WTC11 (cell line): ENCODE measurements at regions not wholly inside any gene's neighbourhood (a gene's known extent, or its start where the extent isn't known, plus 50 kb on each side); places are given as distances from the start of the nearest gene placed in this dataset.

ENCODE experiments used
- ATAC-seq: fragments of 200-7000 bp; cut with Tn5 transposase; 2 replicates; pipeline ENCODE4 v1.10.0; 2021; ENCODE audit warnings: mild to moderate bottlenecking, moderate library complexity
- CTCF ChIA-PET: fragments of 300-600 bp; sonication (Branson Sonifier 250); formaldehyde crosslinking; loops from one replicate; lab custom pipeline; 2021; ENCODE audit warnings: antibody characterized with exemption; lab: Charles Lee
- POLR2A ChIA-PET: fragments of 350-600 bp; sonication (Branson Sonifier 250); formaldehyde crosslinking; loops from one replicate; lab custom pipeline; 2021; ENCODE audit warnings: antibody characterized with exemption; lab: Charles Lee
- DNase-seq: peaks from one replicate; pipeline ENCODE4 v3.0.0; 2021; ENCODE audit warnings: low spot score
- H3K27ac Mint-ChIP-seq: 2 replicates; pipeline ENCODE4 v1.8.0; 2021; ENCODE audit warnings: mixed read lengths
- H3K27me3 Mint-ChIP-seq: 2 replicates; pipeline ENCODE4 v1.8.0; 2021; ENCODE audit warnings: low read depth, mild to moderate bottlenecking, moderate library complexity, mixed read lengths
- H3K36me3 Mint-ChIP-seq: 2 replicates; pipeline ENCODE4 v1.8.0; 2021; ENCODE audit warnings: mixed read lengths
- H3K4me1 Mint-ChIP-seq: 2 replicates; pipeline ENCODE4 v1.8.0; 2022; ENCODE audit warnings: mixed read lengths
- H3K4me3 Mint-ChIP-seq: 2 replicates; pipeline ENCODE4 v1.8.0; 2021; ENCODE audit warnings: mild to moderate bottlenecking, moderate library complexity, mixed read lengths
- H3K9me3 Mint-ChIP-seq: 2 replicates; pipeline ENCODE4 v1.8.0; 2021; ENCODE audit warnings: mixed read lengths
- ATF1 ChIP-seq: sonication (generic); formaldehyde crosslinking; IDR thresholded peaks from 2 replicates; pipeline ENCODE4 v1.8.1; 2023; ENCODE audit warnings: mild to moderate bottlenecking, moderate library complexity, missing genetic modification reagents
- CBFB ChIP-seq: sonication (generic); formaldehyde crosslinking; IDR thresholded peaks from 2 replicates; pipeline ENCODE4 v1.8.1; 2022; ENCODE audit warnings: mild to moderate bottlenecking, low read depth, missing genetic modification reagents
- CDX4 ChIP-seq: fragments of 250-450 bp; sonication (Bioruptor Pico); IDR thresholded peaks from 2 replicates; pipeline ENCODE4 v1.9.0; 2021; ENCODE audit warnings: moderate library complexity, mild to moderate bottlenecking, inconsistent platforms, borderline replicate concordance
- CREB1 ChIP-seq: sonication (generic); formaldehyde crosslinking; IDR thresholded peaks from 2 replicates; pipeline ENCODE4 v1.8.0; 2023; ENCODE audit warnings: mild to moderate bottlenecking, missing genetic modification reagents
- E2F4 ChIP-seq: sonication (generic); formaldehyde crosslinking; IDR thresholded peaks from 2 replicates; pipeline ENCODE4 v1.8.1; 2022; ENCODE audit warnings: low read depth, mild to moderate bottlenecking, moderate library complexity, missing genetic modification reagents, borderline replicate concordance
- ESRRA ChIP-seq: sonication (generic); formaldehyde crosslinking; IDR thresholded peaks from 2 replicates; pipeline ENCODE4 v1.8.1; 2022; ENCODE audit warnings: mild to moderate bottlenecking, missing genetic modification reagents, borderline replicate concordance
- FOXJ3 ChIP-seq: sonication (generic); formaldehyde crosslinking; IDR thresholded peaks from 2 replicates; pipeline ENCODE4 v1.9.0; 2021; ENCODE audit warnings: missing genetic modification reagents, mild to moderate bottlenecking, borderline replicate concordance
- HMGXB4 ChIP-seq: sonication (generic); formaldehyde crosslinking; IDR thresholded peaks from 2 replicates; pipeline ENCODE4 v1.8.1; 2023; ENCODE audit warnings: mild to moderate bottlenecking, moderate library complexity, missing genetic modification reagents
- IRF1 ChIP-seq: sonication (generic); formaldehyde crosslinking; IDR thresholded peaks from 2 replicates; pipeline ENCODE4 v1.8.0; 2023; ENCODE audit warnings: missing genetic modification reagents
- IRF2 ChIP-seq: sonication (generic); formaldehyde crosslinking; IDR thresholded peaks from 2 replicates; pipeline ENCODE4 v1.8.0; 2022; ENCODE audit warnings: low read depth, missing genetic modification reagents, borderline replicate concordance
- NR1H2 ChIP-seq: sonication (generic); formaldehyde crosslinking; IDR thresholded peaks from 2 replicates; pipeline ENCODE4 v1.9.0; 2021; ENCODE audit warnings: mild to moderate bottlenecking, moderate library complexity, missing genetic modification reagents
- PREB ChIP-seq: sonication (generic); formaldehyde crosslinking; IDR thresholded peaks from 2 replicates; pipeline ENCODE4 v1.8.1; 2022; ENCODE audit warnings: mild to moderate bottlenecking, missing genetic modification reagents, moderate library complexity, borderline replicate concordance
- RORB ChIP-seq: fragments of 250-450 bp; sonication (Bioruptor Pico); IDR thresholded peaks from 2 replicates; pipeline ENCODE4 v1.9.0; 2021; ENCODE audit warnings: mild to moderate bottlenecking
- SMAD3 ChIP-seq: sonication (generic); formaldehyde crosslinking; IDR thresholded peaks from 2 replicates; pipeline ENCODE4 v1.8.0; 2022; ENCODE audit warnings: missing genetic modification reagents, mild to moderate bottlenecking, borderline replicate concordance
- SMAD4 ChIP-seq: sonication (generic); formaldehyde crosslinking; IDR thresholded peaks from 2 replicates; pipeline ENCODE4 v1.8.0; 2022; ENCODE audit warnings: mild to moderate bottlenecking, missing genetic modification reagents
- SOX15 ChIP-seq: fragments of 250-450 bp; sonication (Bioruptor Pico); IDR thresholded peaks from 2 replicates; pipeline ENCODE4 v1.9.0; 2021; ENCODE audit warnings: mild to moderate bottlenecking
- SP1 ChIP-seq: sonication (generic); formaldehyde crosslinking; conservative IDR thresholded peaks from 2 replicates; pipeline ENCODE4 v1.8.1; 2022; ENCODE audit warnings: missing genetic modification reagents
- ZNF416 ChIP-seq: fragments of 250-450 bp; sonication (Bioruptor Pico); IDR thresholded peaks from 2 replicates; pipeline ENCODE4 v1.9.0; 2021; ENCODE audit warnings: mild to moderate bottlenecking, inconsistent platforms
- ZNF423 ChIP-seq: fragments of 250-450 bp; sonication (Bioruptor Pico); IDR thresholded peaks from 2 replicates; pipeline ENCODE4 v2.1.2; 2022; ENCODE audit warnings: mild to moderate bottlenecking, moderate library complexity
- ZSCAN18 ChIP-seq: fragments of 250-450 bp; sonication (Bioruptor Pico); IDR thresholded peaks from 2 replicates; pipeline ENCODE4 v2.1.2; 2022; ENCODE audit warnings: mild to moderate bottlenecking, moderate library complexity
- TF ChIP-seq, protein P1 (sequence below): sonication (generic); formaldehyde crosslinking; IDR thresholded peaks from 2 replicates; pipeline ENCODE4 v1.8.1; 2022; ENCODE audit warnings: missing genetic modification reagents, borderline replicate concordance
- TF ChIP-seq, protein P2 (sequence below): sonication (generic); formaldehyde crosslinking; IDR thresholded peaks from 2 replicates; pipeline ENCODE4 v1.8.0; 2022; ENCODE audit warnings: mild to moderate bottlenecking, missing genetic modification reagents

DNA sequence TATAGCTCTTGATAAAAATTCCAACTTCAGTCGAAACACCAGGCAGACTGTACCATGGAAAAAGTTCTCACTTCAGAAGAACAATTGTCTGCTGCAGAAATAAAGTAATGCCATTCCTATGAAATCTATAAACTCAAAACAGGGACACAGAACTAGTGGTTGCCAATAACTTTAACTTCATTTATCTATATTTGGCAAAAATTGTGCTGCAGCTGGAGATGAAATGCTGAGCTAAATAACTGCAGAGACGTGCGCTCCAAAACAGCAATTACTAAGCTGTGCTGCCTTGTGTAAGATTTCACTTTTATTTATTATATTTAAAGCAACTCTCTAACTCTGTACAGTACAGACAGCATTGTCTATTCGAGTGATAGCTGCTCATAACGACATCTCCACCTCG lies 540.1 kb upstream of the ID2 start (continued):
- TF ChIP-seq ATF1 (CRISPR knock-in tag) (no peak), PREB (no peak)
- TF ChIP-seq, protein P1, sequence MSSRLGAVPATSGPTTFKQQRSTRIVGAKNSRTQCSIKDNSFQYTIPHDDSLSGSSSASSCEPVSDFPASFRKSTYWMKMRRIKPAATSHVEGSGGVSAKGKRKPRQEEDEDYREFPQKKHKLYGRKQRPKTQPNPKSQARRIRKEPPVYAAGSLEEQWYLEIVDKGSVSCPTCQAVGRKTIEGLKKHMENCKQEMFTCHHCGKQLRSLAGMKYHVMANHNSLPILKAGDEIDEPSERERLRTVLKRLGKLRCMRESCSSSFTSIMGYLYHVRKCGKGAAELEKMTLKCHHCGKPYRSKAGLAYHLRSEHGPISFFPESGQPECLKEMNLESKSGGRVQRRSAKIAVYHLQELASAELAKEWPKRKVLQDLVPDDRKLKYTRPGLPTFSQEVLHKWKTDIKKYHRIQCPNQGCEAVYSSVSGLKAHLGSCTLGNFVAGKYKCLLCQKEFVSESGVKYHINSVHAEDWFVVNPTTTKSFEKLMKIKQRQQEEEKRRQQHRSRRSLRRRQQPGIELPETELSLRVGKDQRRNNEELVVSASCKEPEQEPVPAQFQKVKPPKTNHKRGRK (CRISPR knock-in tag) = no peak

DNA sequence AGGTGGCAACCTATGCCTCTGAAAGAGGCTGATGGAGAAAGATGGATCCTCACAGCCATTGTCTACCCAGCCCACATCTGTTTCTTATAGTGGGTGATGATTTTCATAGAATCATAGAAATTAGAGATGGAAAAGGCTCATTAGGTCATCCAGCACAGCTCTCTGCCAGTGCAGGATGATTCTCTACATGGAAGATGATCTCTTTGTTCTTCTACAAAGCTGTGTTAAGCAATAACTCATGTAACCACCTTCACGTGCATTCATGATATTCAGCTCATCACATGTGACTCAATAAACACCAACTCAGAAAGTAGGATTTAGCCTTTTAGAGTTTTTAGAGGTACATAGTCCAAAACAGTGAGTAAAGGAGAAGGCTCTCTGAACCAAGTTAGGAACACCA lies 539.4 kb upstream of the ID2 start:
- H3K27me3 Mint-ChIP-seq = no peaks in the 10 kb centered on the region; the same call in 1 of the 2 replicates
- no peak overlapping the region for H3K4me3 Mint-ChIP-seq
- no peak for ATAC-seq
- ChIA-PET POLR2A (no interaction called here), CTCF (interaction anchor here (1.8 kb wide), 1 partner anchor 9 kb away, joined by 5 read pairs; no protein-coding TSS in a partner anchor)
- H3K4me1 Mint-ChIP-seq = no peaks in the 10 kb centered on the region
- no peak for DNase-seq
- H3K9me3 Mint-ChIP-seq = no peaks in the 10 kb centered on the region
- H3K36me3 Mint-ChIP-seq = no peaks in the 10 kb centered on the region
- TF ChIP-seq, protein P2, sequence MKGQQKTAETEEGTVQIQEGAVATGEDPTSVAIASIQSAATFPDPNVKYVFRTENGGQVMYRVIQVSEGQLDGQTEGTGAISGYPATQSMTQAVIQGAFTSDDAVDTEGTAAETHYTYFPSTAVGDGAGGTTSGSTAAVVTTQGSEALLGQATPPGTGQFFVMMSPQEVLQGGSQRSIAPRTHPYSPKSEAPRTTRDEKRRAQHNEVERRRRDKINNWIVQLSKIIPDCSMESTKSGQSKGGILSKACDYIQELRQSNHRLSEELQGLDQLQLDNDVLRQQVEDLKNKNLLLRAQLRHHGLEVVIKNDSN (CRISPR knock-in tag) = no peak
- TF ChIP-seq RORB (CRISPR knock-in tag) = no peak
- no peak for TF ChIP-seq SMAD3 (CRISPR knock-in tag)
- no peak for TF ChIP-seq IRF2
- no peak for TF ChIP-seq IRF1
- no peak for TF ChIP-seq ESRRA
- TF ChIP-seq FOXJ3 (CRISPR knock-in tag) = no peak
- TF ChIP-seq, protein P1 (CRISPR knock-in tag) = no peak
- no peak for TF ChIP-seq CDX4 (CRISPR knock-in tag)
- TF ChIP-seq CREB1 (CRISPR knock-in tag) = no peak
- TF ChIP-seq ZNF423 (CRISPR knock-in tag) = no peak
- H3K27ac Mint-ChIP-seq = no peak overlapping the region

GRCh38 chr2:8144131-8144631 lies 537.7 kb upstream of the ID2 start:
- DNase-seq (no peak), ATAC-seq (no peak)
- Mint-ChIP-seq H3K27me3 (no peaks in the 10 kb centered on the region; the same call in 1 of the 2 replicates), H3K4me3 (no peak overlapping the region), H3K9me3 (no peaks in the 10 kb centered on the region), H3K27ac (no peak overlapping the region), H3K4me1 (no peaks in the 10 kb centered on the region), H3K36me3 (no peaks in the 10 kb centered on the region)
- POLR2A ChIA-PET = no interaction called here
- CTCF ChIA-PET = no interaction called here
- TF ChIP-seq NR1H2 (CRISPR knock-in tag) = no peak
- no peak for TF ChIP-seq CBFB (CRISPR knock-in tag)
- no peak for TF ChIP-seq E2F4 (CRISPR knock-in tag)
- TF ChIP-seq ZNF416 (CRISPR knock-in tag) = no peak
- no peak for TF ChIP-seq CDX4 (CRISPR knock-in tag)
- TF ChIP-seq SOX15 (CRISPR knock-in tag) = no peak
- TF ChIP-seq SMAD4 (CRISPR knock-in tag) = no peak
- no peak for TF ChIP-seq SP1 (CRISPR knock-in tag)
- no peak for TF ChIP-seq SMAD3 (CRISPR knock-in tag)
- TF ChIP-seq HMGXB4 (CRISPR knock-in tag) = no peak
- TF ChIP-seq ZSCAN18 = no peak
